ENCODE measurements at regions not wholly inside any gene's neighbourhood (a gene's known extent, or its start where the extent isn't known, plus 50 kb on each side); places are given as distances from the start of the nearest gene placed in this dataset.

GRCh38 chr6:71588490-71588889 lies 297.9 kb upstream of the RIMS1 start:
- Mint-ChIP-seq H3K4me3 (no peak overlapping the region), H3K4me1 (ENCODE audit: low read depth) (no peaks in the 10 kb centered on the region), H3K36me3 (ENCODE audit: low read depth) (no peaks in the 10 kb centered on the region), H3K27me3 (no peaks in the 10 kb centered on the region), H3K9me3 (no peaks in the 10 kb centered on the region), H3K27ac (no peak overlapping the region)

- H3K27ac Mint-ChIP-seq: no peak overlapping the region
- H3K27me3 Mint-ChIP-seq: no peaks in the 10 kb centered on the region
- no peak overlapping the region for H3K4me3 Mint-ChIP-seq
- H3K36me3 Mint-ChIP-seq (ENCODE audit: low read depth): no peaks in the 10 kb centered on the region
- H3K9me3 Mint-ChIP-seq: no peaks in the 10 kb centered on the region
- H3K4me1 Mint-ChIP-seq (ENCODE audit: low read depth): no peaks in the 10 kb centered on the region
These were observed 297.1 kb upstream of the RIMS1 start for GRCh38 chr6:71589254-71589653.

- H3K9me3 Mint-ChIP-seq: no peaks in the 10 kb centered on the region
- H3K27me3 Mint-ChIP-seq: no peaks in the 10 kb centered on the region
- H3K27ac Mint-ChIP-seq: no peak overlapping the region
- no peaks in the 10 kb centered on the region for H3K4me1 Mint-ChIP-seq (ENCODE audit: low read depth)
- H3K4me3 Mint-ChIP-seq: no peak overlapping the region
- H3K36me3 Mint-ChIP-seq (ENCODE audit: low read depth): no peaks in the 10 kb centered on the region
These were observed 293.7 kb upstream of the RIMS1 start for GRCh38 chr6:71592643-71593042.

- Mint-ChIP-seq H3K4me3 (no peak overlapping the region), H3K4me1 (ENCODE audit: low read depth) (no peaks in the 10 kb centered on the region), H3K36me3 (ENCODE audit: low read depth) (no peaks in the 10 kb centered on the region), H3K27ac (no peak overlapping the region), H3K27me3 (no peaks in the 10 kb centered on the region), H3K9me3 (no peaks in the 10 kb centered on the region)
These were observed 287.0 kb upstream of the RIMS1 start for GRCh38 chr6:71599359-71599758.

- Mint-ChIP-seq H3K9me3 (no peaks in the 10 kb centered on the region), H3K27me3 (no peaks in the 10 kb centered on the region), H3K27ac (no peak overlapping the region), H3K4me1 (ENCODE audit: low read depth) (no peaks in the 10 kb centered on the region), H3K36me3 (ENCODE audit: low read depth) (no peaks in the 10 kb centered on the region), H3K4me3 (no peak overlapping the region)
These were observed 283.9 kb upstream of the RIMS1 start for GRCh38 chr6:71602385-71603007.

GRCh38 chr6:71603021-71603420 lies 283.3 kb upstream of the RIMS1 start:
- Mint-ChIP-seq H3K27ac (no peak overlapping the region), H3K4me3 (no peak overlapping the region), H3K9me3 (no peaks in the 10 kb centered on the region)

GRCh38 chr6:71608646-71609045 lies 277.7 kb upstream of the RIMS1 start:
- Mint-ChIP-seq H3K9me3 (peaks cover 3% of the 10 kb centered on the region), H3K27me3 (no peaks in the 10 kb centered on the region), H3K4me1 (ENCODE audit: low read depth) (no peaks in the 10 kb centered on the region), H3K4me3 (no peak overlapping the region), H3K36me3 (ENCODE audit: low read depth) (no peaks in the 10 kb centered on the region), H3K27ac (no peak overlapping the region)

More at GRCh38 chr6:71603021-71603420, 283.3 kb upstream of the RIMS1 start:
- Mint-ChIP-seq H3K4me1 (ENCODE audit: low read depth) (no peaks in the 10 kb centered on the region), H3K36me3 (ENCODE audit: low read depth) (no peaks in the 10 kb centered on the region), H3K27me3 (no peaks in the 10 kb centered on the region)

- Mint-ChIP-seq H3K4me1 (ENCODE audit: low read depth) (no peaks in the 10 kb centered on the region), H3K36me3 (ENCODE audit: low read depth) (no peaks in the 10 kb centered on the region), H3K27me3 (peaks cover 4% of the 10 kb centered on the region), H3K9me3 (peaks cover 2% of the 10 kb centered on the region), H3K4me3 (no peak overlapping the region), H3K27ac (no peak overlapping the region)
These were observed 266.5 kb upstream of the RIMS1 start for GRCh38 chr6:71619836-71620235.

GRCh38 chr6:71621918-71622519 lies 264.3 kb upstream of the RIMS1 start:
- Mint-ChIP-seq H3K27me3 (peaks cover 4% of the 10 kb centered on the region), H3K4me3 (no peak overlapping the region), H3K9me3 (peaks cover 12% of the 10 kb centered on the region), H3K36me3 (ENCODE audit: low read depth) (no peaks in the 10 kb centered on the region), H3K4me1 (ENCODE audit: low read depth) (no peaks in the 10 kb centered on the region), H3K27ac (no peak overlapping the region)

GRCh38 chr6:71642120-71642519 lies 244.2 kb upstream of the RIMS1 start:
- H3K4me3 Mint-ChIP-seq: no peak overlapping the region
- H3K9me3 Mint-ChIP-seq: peaks cover 3% of the 10 kb centered on the region
- H3K27me3 Mint-ChIP-seq: no peaks in the 10 kb centered on the region
- no peaks in the 10 kb centered on the region for H3K36me3 Mint-ChIP-seq (ENCODE audit: low read depth)
- no peaks in the 10 kb centered on the region for H3K4me1 Mint-ChIP-seq (ENCODE audit: low read depth)
- H3K27ac Mint-ChIP-seq: no peak overlapping the region

GRCh38 chr6:71642793-71643192 lies 243.6 kb upstream of the RIMS1 start:
- Mint-ChIP-seq H3K4me3 (no peak overlapping the region), H3K4me1 (ENCODE audit: low read depth) (no peaks in the 10 kb centered on the region), H3K9me3 (peaks cover 3% of the 10 kb centered on the region), H3K27me3 (no peaks in the 10 kb centered on the region), H3K27ac (no peak overlapping the region), H3K36me3 (ENCODE audit: low read depth) (no peaks in the 10 kb centered on the region)

- Mint-ChIP-seq H3K4me1 (ENCODE audit: low read depth) (no peaks in the 10 kb centered on the region), H3K36me3 (ENCODE audit: low read depth) (no peaks in the 10 kb centered on the region)
These were observed 241.1 kb upstream of the RIMS1 start for GRCh38 chr6:71645299-71645698.

GRCh38 chr6:71649915-71650314 lies 236.4 kb upstream of the RIMS1 start:
- H3K27ac Mint-ChIP-seq: no peak overlapping the region
- H3K4me1 Mint-ChIP-seq (ENCODE audit: low read depth): no peaks in the 10 kb centered on the region
- no peaks in the 10 kb centered on the region for H3K9me3 Mint-ChIP-seq
- H3K4me3 Mint-ChIP-seq: no peak overlapping the region
- H3K36me3 Mint-ChIP-seq (ENCODE audit: low read depth): no peaks in the 10 kb centered on the region
- H3K27me3 Mint-ChIP-seq: no peaks in the 10 kb centered on the region

More at GRCh38 chr6:71645299-71645698, 241.1 kb upstream of the RIMS1 start:
- H3K27me3 Mint-ChIP-seq: no peaks in the 10 kb centered on the region
- peaks cover 3% of the 10 kb centered on the region for H3K9me3 Mint-ChIP-seq
- H3K4me3 Mint-ChIP-seq: no peak overlapping the region
- no peak overlapping the region for H3K27ac Mint-ChIP-seq

GRCh38 chr6:71651636-71652035 lies 234.7 kb upstream of the RIMS1 start:
- no peak overlapping the region for H3K27ac Mint-ChIP-seq
- H3K9me3 Mint-ChIP-seq: no peaks in the 10 kb centered on the region
- H3K27me3 Mint-ChIP-seq: no peaks in the 10 kb centered on the region
- no peak overlapping the region for H3K4me3 Mint-ChIP-seq
- H3K36me3 Mint-ChIP-seq (ENCODE audit: low read depth): no peaks in the 10 kb centered on the region
- H3K4me1 Mint-ChIP-seq (ENCODE audit: low read depth): no peaks in the 10 kb centered on the region

GRCh38 chr6:71656121-71656520 lies 230.2 kb upstream of the RIMS1 start:
- Mint-ChIP-seq H3K4me3 (no peak overlapping the region), H3K9me3 (no peaks in the 10 kb centered on the region)

GRCh38 chr6:71665931-71666330 lies 220.4 kb upstream of the RIMS1 start:
- Mint-ChIP-seq H3K9me3 (peaks cover 4% of the 10 kb centered on the region), H3K27ac (no peak overlapping the region), H3K27me3 (no peaks in the 10 kb centered on the region), H3K36me3 (ENCODE audit: low read depth) (no peaks in the 10 kb centered on the region), H3K4me3 (no peak overlapping the region), H3K4me1 (ENCODE audit: low read depth) (no peaks in the 10 kb centered on the region)

More at GRCh38 chr6:71656121-71656520, 230.2 kb upstream of the RIMS1 start:
- H3K27ac Mint-ChIP-seq: no peak overlapping the region
- H3K36me3 Mint-ChIP-seq (ENCODE audit: low read depth): no peaks in the 10 kb centered on the region
- no peaks in the 10 kb centered on the region for H3K27me3 Mint-ChIP-seq
- H3K4me1 Mint-ChIP-seq (ENCODE audit: low read depth): no peaks in the 10 kb centered on the region
